HG03342 (cell line): ENCODE measurements at regions not wholly inside any gene's neighbourhood (a gene's known extent, or its start where the extent isn't known, plus 50 kb on each side); places are given as distances from the start of the nearest gene placed in this dataset.

Experiments used
- ATAC-seq: cut with Tn5 transposase; IDR thresholded peaks from one replicate; pipeline ENCODE4 v1.9.1; 2021; ENCODE audit warnings: mild to moderate bottlenecking, moderate library complexity; ENCODE audit not compliant: unreplicated experiment

- ATAC-seq: no peak
Observed at GRCh38 chr2:128781166-128781565, 462.5 kb upstream of the HS6ST1 start.

DNA sequence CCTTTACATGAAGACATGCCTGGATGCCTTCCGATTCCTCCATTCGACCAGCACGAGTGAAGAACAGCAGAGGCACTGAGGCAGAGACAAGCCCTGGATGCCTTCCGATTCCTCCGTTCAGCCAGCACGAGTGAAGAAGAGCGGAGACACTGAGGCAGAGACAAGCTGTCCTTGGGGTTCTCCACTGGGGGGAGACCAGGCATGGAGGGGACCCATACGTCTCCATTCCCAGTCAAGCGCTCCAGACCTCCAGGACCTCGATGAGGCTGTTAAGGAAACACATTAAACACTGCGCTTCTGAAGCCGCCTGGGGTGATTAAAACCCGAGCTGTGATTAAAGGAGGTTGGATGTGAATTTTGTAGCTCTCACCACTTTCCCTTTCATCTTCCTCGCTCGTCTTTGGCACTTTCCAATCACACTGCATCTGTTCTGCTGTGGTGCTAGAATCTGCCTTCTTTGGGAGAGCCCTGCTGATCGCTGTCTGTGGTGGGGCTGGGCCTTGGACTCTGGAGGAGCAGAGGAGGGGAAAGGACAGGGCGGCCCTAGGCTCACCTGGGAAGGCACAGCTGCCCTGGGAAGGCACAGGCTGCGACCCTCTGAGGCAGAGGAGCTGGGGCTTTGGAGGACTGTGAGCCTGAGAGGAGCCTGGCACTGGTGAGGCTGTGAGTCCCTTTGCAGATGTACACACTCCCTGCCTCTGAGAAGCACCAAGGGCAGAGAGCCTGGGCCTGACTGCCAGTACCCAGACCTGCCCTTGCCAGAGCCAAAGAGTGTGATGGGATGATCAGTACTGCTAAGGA is 463.1 kb upstream of the HS6ST1 start:
- ATAC-seq: no peak

DNA sequence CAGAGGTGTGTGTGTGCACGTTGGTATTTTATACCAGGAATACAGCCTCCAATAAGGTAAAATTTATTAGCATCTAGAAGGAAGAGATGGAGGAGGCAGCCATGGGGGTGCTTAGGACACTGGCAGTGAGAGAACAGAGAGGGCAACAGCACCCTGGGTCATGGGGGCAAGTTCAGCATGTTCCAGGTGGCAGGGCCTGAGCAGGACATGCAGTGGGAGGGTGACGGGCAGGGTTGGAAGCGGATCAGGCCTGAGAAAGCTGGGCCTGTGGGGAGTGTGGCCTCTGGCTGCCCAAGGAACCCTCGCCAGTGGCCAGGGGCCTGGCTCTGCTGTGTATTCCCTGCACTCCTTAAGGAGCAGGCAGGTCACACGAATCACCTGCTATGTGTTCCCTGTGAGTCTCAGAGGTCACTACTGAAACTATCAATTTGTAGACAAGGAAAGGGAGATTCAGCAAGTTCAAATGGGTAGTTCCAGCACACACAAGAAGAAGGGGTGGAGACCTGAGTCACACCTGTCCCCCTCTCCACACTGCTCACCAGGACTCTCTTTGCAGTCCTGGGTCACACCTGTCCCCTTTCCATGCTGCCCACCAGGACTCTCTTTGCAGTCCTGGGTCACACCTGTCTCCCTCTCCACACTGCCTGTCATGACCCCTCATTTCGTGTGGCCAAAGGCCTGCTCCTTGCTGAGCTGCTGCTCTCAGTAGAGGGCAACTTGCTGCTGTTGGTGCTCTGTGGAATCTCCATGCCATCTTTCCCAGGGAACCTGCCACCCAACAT is 463.9 kb upstream of the HS6ST1 start:
- no peak for ATAC-seq

GRCh38 chr2:128783193-128783671 is 464.6 kb upstream of the HS6ST1 start:
- ATAC-seq: no peak

- no peak for ATAC-seq
Observed at GRCh38 chr2:128783896-128784295, 465.2 kb upstream of the HS6ST1 start.

GRCh38 chr2:128784626-128785306 is 466.1 kb upstream of the HS6ST1 start:
- ATAC-seq: no peak

DNA sequence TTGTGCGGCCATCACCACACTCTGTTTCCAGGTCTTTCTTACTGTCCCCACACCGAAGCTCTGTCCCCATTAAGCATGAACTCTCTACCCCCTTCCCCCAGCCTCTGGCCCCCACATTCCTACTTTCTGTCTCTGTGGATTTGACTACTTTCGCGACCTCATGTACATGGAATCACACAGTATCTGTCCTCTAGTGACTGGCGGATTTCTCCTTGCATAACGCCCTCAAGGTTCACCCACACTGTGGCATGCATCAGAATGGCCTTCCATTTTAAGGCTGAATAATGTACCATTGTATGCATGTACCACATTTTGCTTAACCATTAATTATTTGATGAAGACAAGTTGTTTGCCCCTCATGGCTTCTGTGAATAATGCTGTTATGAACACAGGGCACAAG is 467.6 kb upstream of the HS6ST1 start:
- no peak for ATAC-seq

DNA sequence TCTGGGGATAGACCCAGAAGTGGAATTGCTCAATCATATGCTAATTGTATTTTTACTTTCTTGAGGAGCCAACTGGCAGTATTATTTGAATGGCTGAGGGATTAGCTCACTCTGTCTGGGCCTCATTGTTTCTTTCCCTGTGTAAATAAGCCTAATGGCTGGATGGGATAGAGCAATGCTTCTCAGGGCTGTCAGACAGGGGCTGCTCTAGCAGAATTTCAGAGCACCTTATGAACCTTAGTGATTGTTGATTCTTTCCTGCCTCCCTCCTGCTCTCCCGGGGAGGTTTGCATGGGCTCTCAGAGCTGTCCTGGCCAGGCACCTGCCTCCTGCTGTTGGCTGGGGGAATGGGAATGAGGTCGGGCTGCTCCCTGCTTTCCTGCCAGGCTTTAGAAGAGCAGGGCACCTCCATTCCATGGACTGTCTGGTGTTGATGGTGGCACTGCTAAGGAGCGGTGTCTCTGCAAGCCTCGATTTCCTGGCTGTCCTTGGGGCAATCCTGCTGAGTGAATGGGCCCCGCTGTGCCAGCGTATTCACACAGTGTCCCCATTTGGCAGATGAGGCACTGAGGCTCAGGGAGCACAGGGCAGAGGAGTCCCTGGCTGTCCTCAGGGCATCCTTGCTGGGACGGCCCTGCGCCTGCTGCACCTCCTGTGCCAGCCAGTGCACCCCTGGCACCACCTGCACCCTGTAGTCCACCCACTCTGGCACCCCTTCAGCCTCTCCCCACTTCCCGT is 468.2 kb upstream of the HS6ST1 start:
- no peak for ATAC-seq

- no peak for ATAC-seq
Observed at GRCh38 chr2:128787616-128788015, 468.9 kb upstream of the HS6ST1 start.

DNA sequence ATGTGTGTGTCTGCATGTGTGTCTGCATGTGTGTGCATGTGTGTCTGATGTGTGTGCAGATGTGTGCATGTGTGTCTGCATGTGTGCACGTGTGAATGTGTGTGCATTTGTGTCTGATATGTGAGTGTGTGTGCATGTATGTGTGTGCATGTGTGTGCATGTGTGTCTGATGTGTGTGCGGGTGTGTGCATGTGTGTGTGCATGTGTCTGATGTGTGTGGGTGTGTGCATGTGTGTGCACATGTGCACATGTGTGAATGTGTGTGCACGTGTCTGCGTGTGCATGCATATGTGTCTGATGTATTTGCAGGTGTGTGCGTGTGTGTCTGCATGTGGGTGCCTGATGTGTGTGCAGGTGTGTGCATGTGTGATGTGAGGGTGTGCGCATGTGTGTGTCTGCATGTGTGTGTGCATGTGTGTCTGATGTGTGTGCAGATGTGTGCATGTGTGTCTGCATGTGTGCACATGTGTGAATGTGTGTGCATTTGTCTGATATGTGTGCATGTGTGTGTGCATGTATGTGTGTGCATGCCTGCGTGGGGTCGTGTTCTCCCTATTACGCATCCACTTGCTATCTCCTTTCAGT is 470.1 kb upstream of the HS6ST1 start:
- no peak for ATAC-seq

DNA sequence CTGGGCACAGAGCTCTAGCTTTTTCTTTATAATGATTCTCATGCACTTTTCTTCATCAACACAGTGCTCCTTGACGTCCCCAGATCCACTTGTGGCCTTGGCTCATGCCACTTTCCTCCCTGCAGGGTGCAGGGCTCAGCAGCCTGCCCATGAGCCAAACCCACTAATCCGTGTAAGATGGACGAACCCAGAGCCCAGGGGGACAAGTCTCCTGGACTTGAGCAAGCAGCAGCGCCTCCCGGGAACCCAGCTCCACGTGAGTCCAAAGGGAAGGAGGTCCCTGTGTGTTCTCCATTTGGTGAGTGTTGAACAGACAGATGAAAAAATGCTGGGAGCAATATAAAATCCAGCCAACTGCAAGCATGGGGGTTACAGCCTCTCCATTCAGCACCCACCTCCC is 470.6 kb upstream of the HS6ST1 start:
- no peak for ATAC-seq

- no peak for ATAC-seq
Observed at GRCh38 chr2:128789776-128790455, 471.2 kb upstream of the HS6ST1 start.

GRCh38 chr2:128790541-128791001 is 471.9 kb upstream of the HS6ST1 start:
- ATAC-seq: no peak

GRCh38 chr2:128791120-128791984 is 472.7 kb upstream of the HS6ST1 start:
- ATAC-seq: no peak

GRCh38 chr2:128791985-128792320 is 473.3 kb upstream of the HS6ST1 start:
- no peak for ATAC-seq

DNA sequence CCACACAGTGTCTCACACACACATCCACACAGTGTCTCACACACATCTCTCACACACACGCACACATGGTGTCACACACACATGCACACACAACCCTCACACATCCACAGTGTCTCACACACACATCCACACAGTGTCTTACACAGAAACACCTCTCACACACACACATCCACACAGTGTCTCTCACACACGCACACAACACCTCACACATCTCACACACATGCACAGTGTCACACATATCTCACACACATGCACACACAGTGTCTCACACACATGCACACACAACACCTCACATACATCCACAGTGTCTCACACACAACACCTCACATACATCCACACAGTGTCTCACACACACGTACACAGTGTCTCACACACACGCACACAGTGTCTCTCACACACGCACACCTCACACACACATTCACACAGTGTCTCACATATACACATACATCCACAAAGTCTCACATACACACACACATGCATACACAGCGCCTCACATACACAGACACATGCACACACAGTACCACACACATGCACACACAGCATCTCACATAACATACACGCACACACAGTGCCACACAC is 473.9 kb upstream of the HS6ST1 start:
- ATAC-seq: no peak

- no peak for ATAC-seq
Observed at GRCh38 chr2:128793404-128793803, 474.7 kb upstream of the HS6ST1 start.

DNA sequence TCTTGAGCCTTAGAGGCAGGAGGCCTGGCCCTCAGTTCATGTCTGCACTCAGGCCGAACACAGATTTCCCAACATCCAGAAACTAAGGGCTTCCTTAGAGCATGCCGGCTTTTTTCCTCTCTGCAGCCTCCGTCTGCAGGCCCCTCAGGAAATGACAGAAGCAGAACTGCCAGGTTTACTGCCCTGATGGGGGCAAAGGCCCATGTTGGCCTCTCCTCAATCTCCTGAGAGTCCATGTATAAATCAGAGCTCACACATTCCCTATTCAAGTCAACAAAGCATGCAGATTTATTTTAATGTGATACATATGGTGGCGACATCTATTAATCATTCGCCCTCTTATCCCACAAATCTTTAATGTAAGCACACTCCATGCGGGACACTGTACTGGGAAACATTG is 475.6 kb upstream of the HS6ST1 start:
- ATAC-seq: no peak

- ATAC-seq: no peak
Observed at GRCh38 chr2:128796321-128796720, 477.7 kb upstream of the HS6ST1 start.
